ENCODE measurements at regions not wholly inside any gene's neighbourhood (a gene's known extent, or its start where the extent isn't known, plus 50 kb on each side); places are given as distances from the start of the nearest gene placed in this dataset.

- TF ChIP-seq NFE2L2 (IDR thresholded peaks at IDR 0.05; ENCODE audit: low read depth, low read length), result no peak
These were observed 215.4 kb upstream of the PROX1 start (continued) for GRCh38 chr1:213772128-213773063.

DNA sequence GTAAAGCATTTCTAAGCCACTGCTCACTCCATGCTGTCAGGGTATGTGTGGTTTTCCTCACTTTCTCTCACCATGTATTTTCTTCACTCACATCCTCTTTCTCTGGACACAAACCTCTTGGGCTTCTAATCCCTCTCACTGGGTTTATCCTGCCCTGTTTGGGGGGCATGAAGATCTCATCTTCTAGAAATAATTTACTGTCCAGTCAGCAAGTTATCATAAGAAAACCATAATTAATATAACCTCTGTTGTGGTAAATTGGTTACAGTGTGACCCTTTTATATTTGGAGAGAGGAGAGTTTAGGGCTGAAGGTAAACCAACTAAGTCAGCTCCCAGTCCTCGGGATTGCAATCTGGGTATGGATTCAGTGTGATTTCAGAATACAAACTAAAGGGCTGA, 213.8 kb upstream of the PROX1 start:
- ChIA-PET POLR2A (ENCODE audit: unreplicated experiment) (no interaction called here), CTCF (no interaction called here)
- Histone ChIP-seq H3K4ac (ENCODE audit: low read depth, low read length) (no peak overlapping the region), H4K20me1 (ENCODE audit: insufficient read depth, low read length) (no peaks in the 10 kb centered on the region), H2BK5ac (ENCODE audit: low read depth, low read length, poor library complexity, severe bottlenecking) (no peak overlapping the region), H3K18ac (ENCODE audit: low read depth, low read length) (no peak overlapping the region), H2AK5ac (ENCODE audit: low read depth, low read length) (no peak overlapping the region), H3K9me3 (ENCODE audit: control insufficient read depth, insufficient read depth, low read length) (peaks cover 5% of the 10 kb centered on the region; the same call in 1 of the 2 replicates), H4K8ac (ENCODE audit: low read depth in 2 of 2, low read length in 2 of 2) (no peak overlapping the region), H3K4me2 (ENCODE audit: low read depth, low read length) (no peak overlapping the region), H2BK20ac (ENCODE audit: low read depth, low read length) (no peak overlapping the region), H4K91ac (ENCODE audit: insufficient read depth, low read depth, low read length) (no peak overlapping the region), H2AK9ac (replicated peaks; ENCODE audit: low read depth, low read length, poor library complexity) (no peak overlapping the region), H3K9me1 (ENCODE audit: insufficient read depth, low read length) (no peaks in the 10 kb centered on the region), H3K27ac (ENCODE audit: insufficient read depth, low read length) (no peak overlapping the region), H4K5ac (ENCODE audit: low read depth, low read length) (no peak overlapping the region), H3K4me1 (ENCODE audit: control insufficient read depth, insufficient read depth, low read length) (no peaks in the 10 kb centered on the region), H2BK15ac (ENCODE audit: low read depth, low read length) (no peak overlapping the region), H3K36me3 (ENCODE audit: control insufficient read depth, insufficient read depth, low read length) (no peaks in the 10 kb centered on the region), H3K27me3 (ENCODE audit: control insufficient read depth, insufficient read depth, low read length) (no peaks in the 10 kb centered on the region), H3K9ac (ENCODE audit: low read depth, low read length) (no peak overlapping the region), H3K79me1 (ENCODE audit: low read depth in 1 of 2, low read length in 2 of 2) (no peaks in the 10 kb centered on the region), H3K4me3 (ENCODE audit: insufficient read depth, low read depth, low read length) (no peak overlapping the region), H3K14ac (replicated peaks; ENCODE audit: low read depth, low read length) (no peak overlapping the region), H3K56ac (ENCODE audit: extremely low read depth, insufficient read depth, low read length) (no peak overlapping the region), H2BK120ac (ENCODE audit: low read depth, low read length) (no peak overlapping the region), H3K23ac (ENCODE audit: low read depth, low read length) (no peak overlapping the region), H2AFZ (replicated peaks; ENCODE audit: low read length, poor library complexity) (no peak overlapping the region)
- ATAC-seq (ENCODE audit: low read depth), result no peak
- TF ChIP-seq MAFK (IDR thresholded peaks at IDR 0.05; ENCODE audit: low read depth, low read length) (peak; percentile 67), RFX5 (IDR thresholded peaks at IDR 0.05; ENCODE audit: low read depth, low read length) (no peak)
- no CpG with 5 or more reads among the region's 1 CpG for WGBS, 2 experiments (ENCODE audit: extremely low coverage in 2 of 2, insufficient read length in 1 of 2)
- in situ Hi-C loops (cut with MboI; ENCODE audit: low sequenced_read_pairs), result no loop called here
- intact Hi-C loops (cut with micrococcal nuclease), result no loop called here
- BruUV-seq (replicated peaks), result no TSS peak
- dilution Hi-C loops (cut with HindIII; ENCODE audit: low sequenced_read_pairs, unreplicated experiment), result no loop called here
- no peak for DNase-seq

Data from IMR-90 (cell line).